ENCODE measurements at regions not wholly inside any gene's neighbourhood (a gene's known extent, or its start where the extent isn't known, plus 50 kb on each side); places are given as distances from the start of the nearest gene placed in this dataset.

DNA sequence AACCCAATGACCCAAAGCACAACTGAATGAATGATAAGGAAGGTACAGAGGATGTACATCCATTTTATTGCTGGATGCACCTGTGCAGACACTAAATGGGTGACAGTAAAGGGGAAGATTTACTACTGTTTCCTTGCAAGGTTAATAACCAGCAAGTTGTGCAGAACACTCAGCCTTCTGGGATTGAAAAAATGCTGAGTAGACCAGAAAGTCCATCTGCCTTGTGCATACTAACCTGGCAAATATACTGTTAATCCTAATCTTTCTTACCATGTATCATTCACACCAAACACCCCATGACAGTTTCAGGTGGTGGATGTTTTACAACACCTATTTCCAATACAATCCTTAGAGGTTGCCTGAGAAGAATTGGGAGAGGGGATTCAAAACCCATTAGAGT, 814.1 kb upstream of the NRXN1 start:
- Histone ChIP-seq H3K4me3 (ENCODE audit: low read depth, low read length) (no peak overlapping the region), H3K9me3 (ENCODE audit: control insufficient read depth, insufficient read depth, low read length) (peaks cover 3% of the 10 kb centered on the region; the same call in 1 of the 2 replicates), H3K27ac (ENCODE audit: low read depth, low read length) (no peak overlapping the region), H3K27me3 (ENCODE audit: control insufficient read depth, insufficient read depth, low read length) (no peaks in the 10 kb centered on the region)
- ChIA-PET CTCF (no interaction called here), POLR2A (no interaction called here)
- TF ChIP-seq, protein P1, sequence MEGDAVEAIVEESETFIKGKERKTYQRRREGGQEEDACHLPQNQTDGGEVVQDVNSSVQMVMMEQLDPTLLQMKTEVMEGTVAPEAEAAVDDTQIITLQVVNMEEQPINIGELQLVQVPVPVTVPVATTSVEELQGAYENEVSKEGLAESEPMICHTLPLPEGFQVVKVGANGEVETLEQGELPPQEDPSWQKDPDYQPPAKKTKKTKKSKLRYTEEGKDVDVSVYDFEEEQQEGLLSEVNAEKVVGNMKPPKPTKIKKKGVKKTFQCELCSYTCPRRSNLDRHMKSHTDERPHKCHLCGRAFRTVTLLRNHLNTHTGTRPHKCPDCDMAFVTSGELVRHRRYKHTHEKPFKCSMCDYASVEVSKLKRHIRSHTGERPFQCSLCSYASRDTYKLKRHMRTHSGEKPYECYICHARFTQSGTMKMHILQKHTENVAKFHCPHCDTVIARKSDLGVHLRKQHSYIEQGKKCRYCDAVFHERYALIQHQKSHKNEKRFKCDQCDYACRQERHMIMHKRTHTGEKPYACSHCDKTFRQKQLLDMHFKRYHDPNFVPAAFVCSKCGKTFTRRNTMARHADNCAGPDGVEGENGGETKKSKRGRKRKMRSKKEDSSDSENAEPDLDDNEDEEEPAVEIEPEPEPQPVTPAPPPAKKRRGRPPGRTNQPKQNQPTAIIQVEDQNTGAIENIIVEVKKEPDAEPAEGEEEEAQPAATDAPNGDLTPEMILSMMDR (IDR thresholded peaks at IDR 0.05; ENCODE audit: low read depth, low read length): no peak
- no peak for DNase-seq (ENCODE audit: low read depth, low spot score)

GRCh38 chr2:51844596-51844995, 812.7 kb upstream of the NRXN1 start:
- H3K27me3 ChIP-seq (ENCODE audit: control insufficient read depth, insufficient read depth, low read length): no peaks in the 10 kb centered on the region
- ChIA-PET CTCF (no interaction called here), POLR2A (no interaction called here)
- no peak for DNase-seq (ENCODE audit: low read depth, low spot score)
- no peak overlapping the region for H3K27ac ChIP-seq (ENCODE audit: low read depth, low read length)
- TF ChIP-seq, protein P1 (IDR thresholded peaks at IDR 0.05; ENCODE audit: low read depth, low read length): no peak
- peaks cover 3% of the 10 kb centered on the region; the same call in 1 of the 2 replicates for H3K9me3 ChIP-seq (ENCODE audit: control insufficient read depth, insufficient read depth, low read length)
- no peak overlapping the region for H3K4me3 ChIP-seq (ENCODE audit: low read depth, low read length)

GRCh38 chr2:51829477-51829876, 797.5 kb upstream of the NRXN1 start:
- TF ChIP-seq, protein P1 (IDR thresholded peaks at IDR 0.05; ENCODE audit: low read depth, low read length): no peak
- H3K4me3 ChIP-seq (ENCODE audit: low read depth, low read length): no peak overlapping the region
- H3K27me3 ChIP-seq (ENCODE audit: control insufficient read depth, insufficient read depth, low read length): no peaks in the 10 kb centered on the region
- H3K27ac ChIP-seq (ENCODE audit: low read depth, low read length): no peak overlapping the region
- no peak for DNase-seq (ENCODE audit: low read depth, low spot score)
- no peaks in the 10 kb centered on the region for H3K9me3 ChIP-seq (ENCODE audit: control insufficient read depth, insufficient read depth, low read length)
- ChIA-PET POLR2A (no interaction called here), CTCF (no interaction called here)

DNA sequence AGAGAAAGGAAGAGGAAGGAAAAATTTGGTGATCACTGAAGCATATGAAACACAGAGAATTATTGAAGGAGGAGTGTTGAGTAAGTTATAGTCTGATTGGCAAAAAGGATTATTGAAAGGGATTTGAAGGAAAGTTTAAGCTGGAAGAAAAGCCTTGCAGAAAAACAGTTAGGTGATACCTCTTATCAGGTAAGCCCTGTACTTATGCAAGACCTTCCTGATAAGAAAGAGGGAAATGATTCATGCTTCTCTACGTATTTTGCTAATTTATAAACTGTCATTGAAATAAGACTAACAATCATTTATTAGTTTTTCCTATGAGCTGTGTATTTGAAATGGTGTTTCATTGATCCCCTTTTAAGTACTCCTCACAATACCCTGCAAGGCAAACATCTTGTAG, 793.9 kb upstream of the NRXN1 start:
- no peaks in the 10 kb centered on the region for H3K9me3 ChIP-seq (ENCODE audit: control insufficient read depth, insufficient read depth, low read length)
- POLR2A ChIA-PET: no interaction called here
- H3K27ac ChIP-seq (ENCODE audit: low read depth, low read length): no peak overlapping the region
- DNase-seq (ENCODE audit: low read depth, low spot score): no peak
- no peaks in the 10 kb centered on the region for H3K27me3 ChIP-seq (ENCODE audit: control insufficient read depth, insufficient read depth, low read length)
- CTCF ChIA-PET: no interaction called here
- TF ChIP-seq, protein P1 (IDR thresholded peaks at IDR 0.05; ENCODE audit: low read depth, low read length): no peak
- H3K4me3 ChIP-seq (ENCODE audit: low read depth, low read length): no peak overlapping the region

GRCh38 chr2:51813247-51813646, 781.3 kb upstream of the NRXN1 start:
- Histone ChIP-seq H3K9me3 (ENCODE audit: control insufficient read depth, insufficient read depth, low read length) (no peaks in the 10 kb centered on the region), H3K4me3 (ENCODE audit: low read depth, low read length) (no peak overlapping the region), H3K27ac (ENCODE audit: low read depth, low read length) (no peak overlapping the region), H3K27me3 (ENCODE audit: control insufficient read depth, insufficient read depth, low read length) (no peaks in the 10 kb centered on the region)
- DNase-seq (ENCODE audit: low read depth, low spot score): peak; percentile 6
- ChIA-PET CTCF (no interaction called here), POLR2A (no interaction called here)
- TF ChIP-seq, protein P1 (IDR thresholded peaks at IDR 0.05; ENCODE audit: low read depth, low read length): no peak

All from AG04450 (cell line).